Panc1 (cell line): ENCODE measurements at regions not wholly inside any gene's neighbourhood (a gene's known extent, or its start where the extent isn't known, plus 50 kb on each side); places are given as distances from the start of the nearest gene placed in this dataset.

Source experiments
- CTCF ChIP-seq: fragments of 450-650 bp; IDR thresholded peaks from 2 replicates; pipeline ENCODE4 v1.5.1; 2017; ENCODE audit warnings: mild to moderate bottlenecking
- POLR2AphosphoS5 ChIP-seq: IDR thresholded peaks from 2 replicates; pipeline ENCODE4 v1.6.1; 2012; ENCODE audit warnings: mild to moderate bottlenecking, low read depth, low read length, moderate library complexity
- REST ChIP-seq, 2 experiments: IDR thresholded peaks; 2 replicates each; pipeline ENCODE4 v1.6.1; 2011 to 2012; ENCODE audit warnings: low read depth in 2 of 2, control low read depth in 1 of 2, low read length in 1 of 2, mild to moderate bottlenecking in 1 of 2, moderate library complexity in 1 of 2; ENCODE audit not compliant: insufficient read depth in 1 of 2
- SIN3A ChIP-seq: IDR thresholded peaks from 2 replicates; pipeline ENCODE4 v1.6.1; 2012; ENCODE audit warnings: low read depth, mild to moderate bottlenecking, low read length, moderate library complexity, borderline replicate concordance; ENCODE audit not compliant: insufficient read depth

DNA sequence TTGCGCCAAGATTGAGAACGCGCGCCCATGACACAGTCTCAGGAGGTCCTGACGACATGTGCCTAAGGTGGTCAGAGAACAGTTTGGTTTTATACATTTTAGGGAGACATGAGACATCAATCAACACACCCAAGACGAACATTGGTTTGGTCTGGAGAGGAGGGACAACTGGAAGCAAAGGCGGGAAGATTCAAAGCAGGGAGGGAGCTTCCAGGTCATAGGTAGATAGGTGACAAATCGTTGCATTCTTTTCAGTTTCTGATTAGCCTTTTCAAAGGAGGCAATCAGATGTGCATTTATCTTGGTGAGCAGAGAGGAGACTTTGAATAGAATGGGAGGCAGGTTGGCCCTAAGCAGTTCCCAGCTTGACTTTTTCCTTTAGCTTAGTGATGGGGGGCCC, 828.4 kb upstream of the DPPA4 start:
- TF ChIP-seq CTCF (no peak), POLR2AphosphoS5 (no peak), SIN3A (no peak), REST (IDR thresholded peaks at IDR 0.05; ENCODE audit: insufficient read depth in 1 of 2, low read depth in 2 of 2, low read length in 1 of 2) (no peak)
